ENCODE measurements at regions not wholly inside any gene's neighbourhood (a gene's known extent, or its start where the extent isn't known, plus 50 kb on each side); places are given as distances from the start of the nearest gene placed in this dataset.
"Not testable (repeated sequence)": the region's sequence is repeated elsewhere in the genome, so short reads cannot be mapped to it uniquely, and the experiment has no call there.

DNA sequence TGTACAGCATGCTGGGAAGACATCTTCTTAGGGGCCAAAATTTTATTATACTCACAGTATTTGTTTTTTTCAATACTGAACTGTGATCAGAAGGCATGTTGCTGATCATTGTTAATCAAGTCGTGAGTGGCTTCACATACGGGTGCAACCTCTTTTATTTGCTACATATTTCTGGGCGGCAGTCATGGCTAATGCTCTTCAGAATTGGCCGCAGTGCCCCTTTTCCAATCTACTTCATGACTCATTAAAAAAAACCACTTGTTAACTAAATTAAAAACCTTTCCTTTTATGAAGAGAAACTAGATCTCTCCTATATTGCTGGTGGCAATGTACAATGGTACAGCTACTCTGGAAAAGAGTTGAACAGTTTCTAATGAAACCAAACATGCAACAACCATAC is 101.5 kb upstream of the C1GALT1C1 start:
- Mint-ChIP-seq H3K27me3 (ENCODE audit: low read depth) (no peaks in the 10 kb centered on the region), H3K4me1 (no peaks in the 10 kb centered on the region), H3K27ac (no peak overlapping the region), H3K36me3 (ENCODE audit: insufficient read depth in 1 of 3, low read depth in 3 of 3) (no peaks in the 10 kb centered on the region; a peak in 2 of 7 replicates), H3K4me3 (no peak overlapping the region), H3K9me3 (peaks cover 62 to 64% of the 10 kb centered on the region in 2 experiments)
- no peak for DNase-seq
- H4K20me1 ChIP-seq (ENCODE audit: control insufficient read depth, insufficient read depth, insufficient read length), result no peaks in the 10 kb centered on the region
- no peak overlapping the region for H3K23ac ChIP-seq (ENCODE audit: insufficient read length, low read depth, low read length)
- no peak overlapping the region for H3K56ac ChIP-seq (ENCODE audit: insufficient read length, low read depth, low read length)
- no peaks in the 10 kb centered on the region for H3K79me2 ChIP-seq (ENCODE audit: insufficient read depth, low read length)
- H3K27ac ChIP-seq (ENCODE audit: insufficient read length, low read depth, low read length), result no peak overlapping the region
- WGBS (ENCODE audit: extremely low coverage, insufficient read length, low lambda C conversion rate), result no CpG with 5 or more reads among the region's 4 CpGs
- H4K91ac ChIP-seq (ENCODE audit: insufficient read length, low read depth, low read length), result no peak overlapping the region
- no peak overlapping the region for H3K18ac ChIP-seq (ENCODE audit: insufficient read length, low read depth, low read length)
- H3K27me3 ChIP-seq (ENCODE audit: insufficient read depth, low read length), result no peaks in the 10 kb centered on the region
- H2BK5ac ChIP-seq (ENCODE audit: insufficient read length, low read length), result no peak overlapping the region
- no peak overlapping the region for H3K14ac ChIP-seq (ENCODE audit: insufficient read depth, low read length)
- H3K4me1 ChIP-seq (ENCODE audit: insufficient read depth, low read length), result no peaks in the 10 kb centered on the region
- TF ChIP-seq CTCF (conservative IDR thresholded peaks at IDR 0.05), result no peak
- H3K4ac ChIP-seq (ENCODE audit: low read depth, low read length), result no peak overlapping the region
- no peaks in the 10 kb centered on the region for H3K79me1 ChIP-seq (ENCODE audit: insufficient read depth, low read depth, low read length, poor library complexity, severe bottlenecking)
- H3K9ac ChIP-seq (ENCODE audit: extremely low read depth, insufficient read length, low read length), result no peak overlapping the region
- no peak overlapping the region for H3T11ph ChIP-seq (ENCODE audit: low read length)
- no peaks in the 10 kb centered on the region for H3K23me2 ChIP-seq (ENCODE audit: insufficient read length, low read depth, low read length, poor library complexity, severe bottlenecking)
- H4K8ac ChIP-seq (replicated peaks; ENCODE audit: insufficient read length, low read depth, low read length), result no peak overlapping the region
- H4K5ac ChIP-seq (ENCODE audit: insufficient read length, low read depth, low read length), result no peak overlapping the region
- no peak overlapping the region for H2AFZ ChIP-seq (ENCODE audit: low read length)
- H3K9me3 ChIP-seq (ENCODE audit: control insufficient read depth, low read depth, low read length), result peaks cover 16% of the 10 kb centered on the region
- no peak overlapping the region for H2BK20ac ChIP-seq (ENCODE audit: low read depth, low read length, poor library complexity, severe bottlenecking)
- no peak overlapping the region for H2AK5ac ChIP-seq (ENCODE audit: insufficient read length, low read length)
- H2BK120ac ChIP-seq (ENCODE audit: low read depth, low read length, poor library complexity, severe bottlenecking), result no peak overlapping the region
- no peak overlapping the region for H2BK12ac ChIP-seq (ENCODE audit: insufficient read length, low read depth, low read length)
- no peak overlapping the region for H3K4me2 ChIP-seq (ENCODE audit: insufficient read depth, insufficient read length, low read length)
- no peak overlapping the region for H2BK15ac ChIP-seq (ENCODE audit: low read depth, low read length)

DNA sequence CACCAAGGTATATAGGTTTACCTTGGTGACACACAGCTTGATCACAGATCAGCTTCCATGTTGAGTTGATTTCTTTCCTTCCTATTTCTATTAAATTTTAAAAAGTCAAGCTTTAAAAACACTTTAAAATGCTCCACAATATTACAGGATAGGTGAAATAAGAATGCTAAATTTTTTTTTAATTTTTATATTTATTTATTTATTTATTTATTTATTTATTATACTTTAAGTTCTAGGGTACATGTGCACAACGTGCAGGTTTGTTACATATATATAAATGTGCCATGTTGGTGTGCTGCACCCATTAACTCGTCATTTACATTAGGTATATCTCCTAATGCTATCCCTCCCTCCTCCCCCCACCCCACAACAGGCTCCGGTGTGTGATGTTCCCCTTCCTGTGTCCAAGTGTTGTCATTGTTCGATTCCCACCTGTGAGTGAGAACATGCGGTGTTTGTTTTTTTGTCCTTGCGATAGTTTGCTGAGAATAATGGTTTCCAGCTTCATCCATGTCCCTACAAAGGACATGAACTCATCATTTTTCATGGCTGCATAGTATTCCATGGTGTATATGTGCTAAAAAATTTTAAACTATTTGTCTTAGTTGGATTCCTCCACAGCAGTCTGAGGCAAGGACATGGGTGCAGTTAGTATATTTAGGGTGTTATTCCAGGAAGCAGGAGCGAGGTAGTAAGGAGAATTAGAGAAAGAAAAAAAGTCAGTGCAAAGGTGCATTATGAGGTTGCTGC is 99.8 kb upstream of the C1GALT1C1 start:
- not testable (repeated sequence) for H3K79me1 ChIP-seq (ENCODE audit: insufficient read depth, low read depth, low read length, poor library complexity, severe bottlenecking); H3K79me2 ChIP-seq (ENCODE audit: insufficient read depth, low read length); H3K18ac ChIP-seq (ENCODE audit: insufficient read length, low read depth, low read length); H3K27me3 ChIP-seq (ENCODE audit: insufficient read depth, low read length); H2BK120ac ChIP-seq (ENCODE audit: low read depth, low read length, poor library complexity, severe bottlenecking); H3K56ac ChIP-seq (ENCODE audit: insufficient read length, low read depth, low read length); H3K4me1 ChIP-seq (ENCODE audit: insufficient read depth, low read length); H3K27me3 Mint-ChIP-seq (ENCODE audit: low read depth); H2BK5ac ChIP-seq (ENCODE audit: insufficient read length, low read length); H3T11ph ChIP-seq (ENCODE audit: low read length); H3K4me1 Mint-ChIP-seq; H3K14ac ChIP-seq (ENCODE audit: insufficient read depth, low read length); H3K36me3 Mint-ChIP-seq (ENCODE audit: insufficient read depth in 1 of 3, low read depth in 3 of 3); H2BK12ac ChIP-seq (ENCODE audit: insufficient read length, low read depth, low read length); H3K4ac ChIP-seq (ENCODE audit: low read depth, low read length); H3K23me2 ChIP-seq (ENCODE audit: insufficient read length, low read depth, low read length, poor library complexity, severe bottlenecking); H4K5ac ChIP-seq (ENCODE audit: insufficient read length, low read depth, low read length); H2BK15ac ChIP-seq (ENCODE audit: low read depth, low read length); H4K91ac ChIP-seq (ENCODE audit: insufficient read length, low read depth, low read length); H2AFZ ChIP-seq (ENCODE audit: low read length); H2AK5ac ChIP-seq (ENCODE audit: insufficient read length, low read length); H3K23ac ChIP-seq (ENCODE audit: insufficient read length, low read depth, low read length); H4K20me1 ChIP-seq (ENCODE audit: control insufficient read depth, insufficient read depth, insufficient read length); H2BK20ac ChIP-seq (ENCODE audit: low read depth, low read length, poor library complexity, severe bottlenecking); DNase-seq; H3K27ac Mint-ChIP-seq; H3K4me3 Mint-ChIP-seq; H4K8ac ChIP-seq (replicated peaks; ENCODE audit: insufficient read length, low read depth, low read length); H3K27ac ChIP-seq (ENCODE audit: insufficient read length, low read depth, low read length); H3K4me2 ChIP-seq (ENCODE audit: insufficient read depth, insufficient read length, low read length); H3K9ac ChIP-seq (ENCODE audit: extremely low read depth, insufficient read length, low read length)
- peaks cover 18% of the 10 kb centered on the region for H3K9me3 ChIP-seq (ENCODE audit: control insufficient read depth, low read depth, low read length)
- H3K9me3 Mint-ChIP-seq, result peaks cover 70 to 73% of the 10 kb centered on the region in 2 experiments
- WGBS (ENCODE audit: extremely low coverage, insufficient read length, low lambda C conversion rate), result no CpG with 5 or more reads among the region's 7 CpGs
